HEK293 (cell line): ENCODE measurements at regions not wholly inside any gene's neighbourhood (a gene's known extent, or its start where the extent isn't known, plus 50 kb on each side); places are given as distances from the start of the nearest gene placed in this dataset.

ENCODE experiments used
- CTCF ChIP-seq: fragments of 450-650 bp; formaldehyde crosslinking; IDR thresholded peaks from 2 replicates; pipeline ENCODE4 v1.5.1; 2016; ENCODE audit warnings: missing biosample characterization, missing genetic modification characterization
- TCF7L2 ChIP-seq: IDR thresholded peaks from 2 replicates; pipeline ENCODE4 v1.6.1; 2011; ENCODE audit warnings: low read depth, mild to moderate bottlenecking, inconsistent platforms, low read length, moderate library complexity, borderline replicate concordance
- ZBTB7A ChIP-seq: fragments of 450-650 bp; formaldehyde crosslinking; IDR thresholded peaks from 2 replicates; pipeline ENCODE4 v1.5.1; 2016; ENCODE audit warnings: low read depth, missing biosample characterization, missing genetic modification characterization
- ZNF23 ChIP-seq: fragments of 450-650 bp; formaldehyde crosslinking; IDR thresholded peaks from 2 replicates; pipeline ENCODE4 v1.5.1; 2016; ENCODE audit warnings: missing biosample characterization, missing genetic modification characterization, borderline replicate concordance
- ZNF530 ChIP-seq: fragments of 450-650 bp; formaldehyde crosslinking; IDR thresholded peaks from 2 replicates; pipeline ENCODE4 v1.5.1; 2016; ENCODE audit warnings: low read depth, missing biosample characterization, missing genetic modification characterization
- ZNF791 ChIP-seq: fragments of 450-650 bp; formaldehyde crosslinking; IDR thresholded peaks from 2 replicates; pipeline ENCODE4 v1.5.1; 2016; ENCODE audit warnings: missing biosample characterization, missing genetic modification characterization

- no peak for TF ChIP-seq ZNF791 (tag by site-specific recombination)
- no peak for TF ChIP-seq TCF7L2
- no peak for TF ChIP-seq CTCF (tag by site-specific recombination)
- TF ChIP-seq ZBTB7A (tag by site-specific recombination) = no peak
- no peak for TF ChIP-seq ZNF23
- no peak for TF ChIP-seq ZNF530 (tag by site-specific recombination)
Observed at GRCh38 chr7:87001214-87001613, 58.2 kb downstream of the ELAPOR2 start.
